Liver (tissue), 8 donors: ENCODE measurements at regions not wholly inside any gene's neighbourhood (a gene's known extent, or its start where the extent isn't known, plus 50 kb on each side); places are given as distances from the start of the nearest gene placed in this dataset.

Experiments
- DNase-seq: peaks from one replicate; pipeline ENCODE4 v3.0.0-alpha.2; 2017; ENCODE audit warnings: low spot score
- H3K27ac ChIP-seq, 2 donors: one replicate each; pipeline ENCODE4 v1.7.0; 2013; ENCODE audit warnings: inconsistent platforms in 2 of 2, low read length in 2 of 2, control low read depth in 1 of 2, low read depth in 1 of 2, mild to moderate bottlenecking in 1 of 2
- H3K27me3 ChIP-seq, 4 donors: one replicate each; pipeline versions ENCODE4 v1.6.1 to v1.7.0; 2013; ENCODE audit warnings: low read length in 3 of 4, inconsistent platforms in 1 of 4, mild to moderate bottlenecking in 1 of 4, moderate library complexity in 1 of 4; ENCODE audit not compliant: control insufficient read depth in 4 of 4, insufficient read depth in 4 of 4
- H3K36me3 ChIP-seq, 4 donors: one replicate each; pipeline versions ENCODE4 v1.6.1 to v1.7.0; 2013; ENCODE audit warnings: low read length in 3 of 4, mild to moderate bottlenecking in 3 of 4, low read depth in 1 of 4, moderate library complexity in 1 of 4; ENCODE audit not compliant: control insufficient read depth in 4 of 4, insufficient read depth in 3 of 4
- H3K4me1 ChIP-seq, 4 donors: one replicate each; pipeline versions ENCODE4 v1.6.1 to v1.7.0; 2013; ENCODE audit warnings: low read length in 3 of 4, mild to moderate bottlenecking in 3 of 4, moderate library complexity in 1 of 4; ENCODE audit not compliant: control insufficient read depth in 4 of 4, insufficient read depth in 4 of 4
- H3K4me3 ChIP-seq, 3 donors: one replicate each; pipeline versions ENCODE4 v1.6.1 to v1.7.0; 2013; ENCODE audit warnings: low read length in 3 of 3, control low read depth in 1 of 3, low read depth in 1 of 3, mild to moderate bottlenecking in 1 of 3
- H3K9ac ChIP-seq, 2 donors: one replicate each; pipeline ENCODE4 v1.7.0; 2013; ENCODE audit warnings: low read length in 2 of 2, mild to moderate bottlenecking in 2 of 2, moderate library complexity in 2 of 2, control low read depth in 1 of 2, low read depth in 1 of 2
- H3K9me3 ChIP-seq, 4 donors: one replicate each; pipeline versions ENCODE4 v1.6.1 to v1.7.0; 2013; ENCODE audit warnings: low read length in 3 of 4; ENCODE audit not compliant: control insufficient read depth in 4 of 4
- EGR1 ChIP-seq, 2 donors: IDR thresholded peaks; 2 replicates each; pipeline ENCODE4 v1.6.1; 2016 to 2018; ENCODE audit warnings: antibody characterized with exemption in 2 of 2, low read depth in 2 of 2
- FOXA1 ChIP-seq: IDR thresholded peaks from 2 replicates; pipeline ENCODE4 v1.6.1; 2016; ENCODE audit warnings: antibody characterized with exemption
- FOXA2 ChIP-seq: IDR thresholded peaks from 2 replicates; pipeline ENCODE4 v1.6.1; 2016; ENCODE audit warnings: antibody characterized with exemption
- GABPA ChIP-seq, 2 donors: IDR thresholded peaks in 1 of 2; conservative IDR thresholded peaks in 1 of 2; 2 replicates each; pipeline ENCODE4 v1.6.1; 2016; ENCODE audit warnings: antibody characterized with exemption in 2 of 2, mild to moderate bottlenecking in 1 of 2, moderate library complexity in 1 of 2
- HNF4A ChIP-seq, 2 donors: conservative IDR thresholded peaks; 2 replicates each; pipeline ENCODE4 v1.6.1; 2016; ENCODE audit warnings: antibody characterized with exemption in 2 of 2, mild to moderate bottlenecking in 2 of 2
- HNF4G ChIP-seq: IDR thresholded peaks from 2 replicates; pipeline ENCODE4 v1.6.1; 2016; ENCODE audit warnings: antibody characterized with exemption
- JUND ChIP-seq, 2 donors: IDR thresholded peaks; 2 replicates each; pipeline ENCODE4 v1.6.1; 2016; ENCODE audit warnings: antibody characterized with exemption in 2 of 2
- NR2F2 ChIP-seq: IDR thresholded peaks from 2 replicates; pipeline ENCODE4 v1.6.1; 2016; ENCODE audit warnings: antibody characterized with exemption
- RAD21 ChIP-seq, 2 donors: IDR thresholded peaks; 2 replicates each; pipeline ENCODE4 v1.6.1; 2016; ENCODE audit warnings: antibody characterized with exemption in 2 of 2, mild to moderate bottlenecking in 2 of 2
- RXRA ChIP-seq, 2 donors: IDR thresholded peaks; 2 replicates each; pipeline ENCODE4 v1.6.1; 2017 to 2018; ENCODE audit warnings: antibody characterized with exemption in 2 of 2, mild to moderate bottlenecking in 1 of 2
- SP1 ChIP-seq: IDR thresholded peaks from 2 replicates; pipeline ENCODE4 v1.6.1; 2018; ENCODE audit warnings: antibody characterized with exemption, mild to moderate bottlenecking
- TAF1 ChIP-seq: conservative IDR thresholded peaks from 2 replicates; pipeline ENCODE4 v1.6.1; 2016; ENCODE audit warnings: antibody characterized with exemption, mild to moderate bottlenecking
- YY1 ChIP-seq: IDR thresholded peaks from 2 replicates; pipeline ENCODE4 v1.6.1; 2016; ENCODE audit warnings: antibody characterized with exemption, mild to moderate bottlenecking
- WGBS: extraction: QIAGEN DNeasy Blood & Tissue Kit; methylation state at CpG from one replicate; pipeline ENCODE4 v1.1.7; 2013; 5-methylcytosine and 5-hydroxymethylcytosine counted together
- TF ChIP-seq, protein P1 (sequence below): IDR thresholded peaks from 2 replicates; pipeline ENCODE4 v1.6.1; 2016; ENCODE audit warnings: antibody characterized with exemption
- TF ChIP-seq, protein P2 (sequence below): fragments of 150-350 bp; IDR thresholded peaks from 2 replicates; pipeline ENCODE4 v1.5.1; 2017; ENCODE audit warnings: improper control_type of control experiment, low read depth, low read length; ENCODE audit not compliant: missing input control
- TF ChIP-seq, protein P3 (sequence below): IDR thresholded peaks from 2 replicates; pipeline ENCODE4 v1.6.1; 2016; ENCODE audit warnings: antibody characterized with exemption, mild to moderate bottlenecking
- TF ChIP-seq, protein P4 (sequence below): IDR thresholded peaks from 2 replicates; pipeline ENCODE4 v1.6.1; 2016; ENCODE audit warnings: antibody characterized with exemption
- TF ChIP-seq, protein P5 (sequence below): IDR thresholded peaks from 2 replicates; pipeline ENCODE4 v1.6.1; 2016; ENCODE audit warnings: antibody characterized with exemption
- donor health status: healthy.
- donor health status: healthy.
- donor health status: healthy.
- donor health status: healthy.
- donor health status: healthy.

DNA sequence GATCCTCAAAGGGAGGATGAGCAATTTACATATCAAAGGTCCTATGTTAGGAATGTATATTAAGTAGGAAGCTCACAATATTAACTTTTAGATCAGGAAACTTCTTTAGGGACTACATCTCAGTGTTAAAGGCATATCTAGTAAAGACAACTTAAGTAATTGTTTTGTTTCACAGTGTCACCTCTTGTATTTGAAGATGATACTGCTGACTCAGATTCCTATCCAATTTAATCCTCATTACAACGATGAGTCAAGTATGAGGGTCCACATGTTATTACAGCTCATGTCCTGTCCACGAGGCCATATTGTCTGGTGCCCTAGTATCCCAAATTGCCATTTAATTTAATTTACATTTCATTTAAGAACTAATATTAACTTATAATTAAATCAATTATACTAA, 523.9 kb downstream of the CCDC85A start:
- Histone ChIP-seq H3K27me3 (no peaks in the 10 kb centered on the region), H3K36me3 (no peaks in the 10 kb centered on the region), H3K4me1 (no peaks in the 10 kb centered on the region), H3K9ac (no peak overlapping the region), H3K4me3 (no peak overlapping the region), H3K9me3 (no peaks in the 10 kb centered on the region), H3K27ac (no peak overlapping the region)
- WGBS: 61% methylated on average over 2 of the region's 2 CpGs
- TF ChIP-seq, protein P1, sequence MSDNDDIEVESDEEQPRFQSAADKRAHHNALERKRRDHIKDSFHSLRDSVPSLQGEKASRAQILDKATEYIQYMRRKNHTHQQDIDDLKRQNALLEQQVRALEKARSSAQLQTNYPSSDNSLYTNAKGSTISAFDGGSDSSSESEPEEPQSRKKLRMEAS: no peak
- TF ChIP-seq JUND (IDR thresholded peaks at IDR 0.05): no peak
- TF ChIP-seq FOXA2: no peak
- TF ChIP-seq HNF4G: no peak
- TF ChIP-seq EGR1 (IDR thresholded peaks at IDR 0.05; ENCODE audit: low read depth in 2 of 2): no peak
- TF ChIP-seq HNF4A (conservative IDR thresholded peaks at IDR 0.05): no peak
- no peak for TF ChIP-seq FOXA1
- TF ChIP-seq TAF1: no peak
- TF ChIP-seq, protein P2, sequence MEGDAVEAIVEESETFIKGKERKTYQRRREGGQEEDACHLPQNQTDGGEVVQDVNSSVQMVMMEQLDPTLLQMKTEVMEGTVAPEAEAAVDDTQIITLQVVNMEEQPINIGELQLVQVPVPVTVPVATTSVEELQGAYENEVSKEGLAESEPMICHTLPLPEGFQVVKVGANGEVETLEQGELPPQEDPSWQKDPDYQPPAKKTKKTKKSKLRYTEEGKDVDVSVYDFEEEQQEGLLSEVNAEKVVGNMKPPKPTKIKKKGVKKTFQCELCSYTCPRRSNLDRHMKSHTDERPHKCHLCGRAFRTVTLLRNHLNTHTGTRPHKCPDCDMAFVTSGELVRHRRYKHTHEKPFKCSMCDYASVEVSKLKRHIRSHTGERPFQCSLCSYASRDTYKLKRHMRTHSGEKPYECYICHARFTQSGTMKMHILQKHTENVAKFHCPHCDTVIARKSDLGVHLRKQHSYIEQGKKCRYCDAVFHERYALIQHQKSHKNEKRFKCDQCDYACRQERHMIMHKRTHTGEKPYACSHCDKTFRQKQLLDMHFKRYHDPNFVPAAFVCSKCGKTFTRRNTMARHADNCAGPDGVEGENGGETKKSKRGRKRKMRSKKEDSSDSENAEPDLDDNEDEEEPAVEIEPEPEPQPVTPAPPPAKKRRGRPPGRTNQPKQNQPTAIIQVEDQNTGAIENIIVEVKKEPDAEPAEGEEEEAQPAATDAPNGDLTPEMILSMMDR: no peak
- TF ChIP-seq, protein P3, sequence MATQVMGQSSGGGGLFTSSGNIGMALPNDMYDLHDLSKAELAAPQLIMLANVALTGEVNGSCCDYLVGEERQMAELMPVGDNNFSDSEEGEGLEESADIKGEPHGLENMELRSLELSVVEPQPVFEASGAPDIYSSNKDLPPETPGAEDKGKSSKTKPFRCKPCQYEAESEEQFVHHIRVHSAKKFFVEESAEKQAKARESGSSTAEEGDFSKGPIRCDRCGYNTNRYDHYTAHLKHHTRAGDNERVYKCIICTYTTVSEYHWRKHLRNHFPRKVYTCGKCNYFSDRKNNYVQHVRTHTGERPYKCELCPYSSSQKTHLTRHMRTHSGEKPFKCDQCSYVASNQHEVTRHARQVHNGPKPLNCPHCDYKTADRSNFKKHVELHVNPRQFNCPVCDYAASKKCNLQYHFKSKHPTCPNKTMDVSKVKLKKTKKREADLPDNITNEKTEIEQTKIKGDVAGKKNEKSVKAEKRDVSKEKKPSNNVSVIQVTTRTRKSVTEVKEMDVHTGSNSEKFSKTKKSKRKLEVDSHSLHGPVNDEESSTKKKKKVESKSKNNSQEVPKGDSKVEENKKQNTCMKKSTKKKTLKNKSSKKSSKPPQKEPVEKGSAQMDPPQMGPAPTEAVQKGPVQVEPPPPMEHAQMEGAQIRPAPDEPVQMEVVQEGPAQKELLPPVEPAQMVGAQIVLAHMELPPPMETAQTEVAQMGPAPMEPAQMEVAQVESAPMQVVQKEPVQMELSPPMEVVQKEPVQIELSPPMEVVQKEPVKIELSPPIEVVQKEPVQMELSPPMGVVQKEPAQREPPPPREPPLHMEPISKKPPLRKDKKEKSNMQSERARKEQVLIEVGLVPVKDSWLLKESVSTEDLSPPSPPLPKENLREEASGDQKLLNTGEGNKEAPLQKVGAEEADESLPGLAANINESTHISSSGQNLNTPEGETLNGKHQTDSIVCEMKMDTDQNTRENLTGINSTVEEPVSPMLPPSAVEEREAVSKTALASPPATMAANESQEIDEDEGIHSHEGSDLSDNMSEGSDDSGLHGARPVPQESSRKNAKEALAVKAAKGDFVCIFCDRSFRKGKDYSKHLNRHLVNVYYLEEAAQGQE: no peak
- TF ChIP-seq SP1: no peak
- TF ChIP-seq YY1: no peak
- TF ChIP-seq NR2F2: no peak
- no peak for TF ChIP-seq RXRA (IDR thresholded peaks at IDR 0.05)
- TF ChIP-seq, protein P4, sequence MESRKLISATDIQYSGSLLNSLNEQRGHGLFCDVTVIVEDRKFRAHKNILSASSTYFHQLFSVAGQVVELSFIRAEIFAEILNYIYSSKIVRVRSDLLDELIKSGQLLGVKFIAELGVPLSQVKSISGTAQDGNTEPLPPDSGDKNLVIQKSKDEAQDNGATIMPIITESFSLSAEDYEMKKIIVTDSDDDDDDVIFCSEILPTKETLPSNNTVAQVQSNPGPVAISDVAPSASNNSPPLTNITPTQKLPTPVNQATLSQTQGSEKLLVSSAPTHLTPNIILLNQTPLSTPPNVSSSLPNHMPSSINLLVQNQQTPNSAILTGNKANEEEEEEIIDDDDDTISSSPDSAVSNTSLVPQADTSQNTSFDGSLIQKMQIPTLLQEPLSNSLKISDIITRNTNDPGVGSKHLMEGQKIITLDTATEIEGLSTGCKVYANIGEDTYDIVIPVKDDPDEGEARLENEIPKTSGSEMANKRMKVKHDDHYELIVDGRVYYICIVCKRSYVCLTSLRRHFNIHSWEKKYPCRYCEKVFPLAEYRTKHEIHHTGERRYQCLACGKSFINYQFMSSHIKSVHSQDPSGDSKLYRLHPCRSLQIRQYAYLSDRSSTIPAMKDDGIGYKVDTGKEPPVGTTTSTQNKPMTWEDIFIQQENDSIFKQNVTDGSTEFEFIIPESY: no peak
- TF ChIP-seq, protein P5, sequence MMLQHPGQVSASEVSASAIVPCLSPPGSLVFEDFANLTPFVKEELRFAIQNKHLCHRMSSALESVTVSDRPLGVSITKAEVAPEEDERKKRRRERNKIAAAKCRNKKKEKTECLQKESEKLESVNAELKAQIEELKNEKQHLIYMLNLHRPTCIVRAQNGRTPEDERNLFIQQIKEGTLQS: no peak
- no peak for TF ChIP-seq GABPA (IDR thresholded peaks at IDR 0.05 in 1 of 2, conservative IDR thresholded peaks at IDR 0.05 in 1 of 2)
- no peak for TF ChIP-seq RAD21 (IDR thresholded peaks at IDR 0.05)
- DNase-seq: no peak
